ENCODE measurements at regions not wholly inside any gene's neighbourhood (a gene's known extent, or its start where the extent isn't known, plus 50 kb on each side); places are given as distances from the start of the nearest gene placed in this dataset.

DNA sequence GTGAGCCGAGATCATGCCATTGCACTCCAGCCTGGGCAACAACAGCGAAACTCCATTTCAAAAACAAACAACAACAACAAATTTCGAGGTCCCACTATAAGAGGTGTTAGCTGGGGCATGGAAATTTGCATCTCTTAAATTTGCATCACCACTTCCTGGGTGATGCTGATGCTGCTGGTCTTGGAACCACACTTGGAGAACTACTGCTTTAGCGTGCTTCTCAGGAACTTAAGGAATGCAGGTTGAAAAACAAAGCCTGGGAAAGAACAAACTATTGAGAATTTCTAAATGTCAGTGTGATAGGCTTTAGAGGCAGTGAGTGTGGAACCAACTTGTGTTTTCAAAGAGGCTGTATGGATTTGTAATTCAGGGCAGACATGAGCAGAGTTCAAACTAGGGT lies 858.4 kb upstream of the ARPP21 start:
- intact Hi-C loops (cut with DNase I; ENCODE audit: low total_unique reads) = no loop called here
- Histone ChIP-seq H3K4me3 (no peak overlapping the region), H3K27me3 (no peaks in the 10 kb centered on the region), H3K27ac (no peak overlapping the region), H3K36me3 (no peaks in the 10 kb centered on the region), H3K9me3 (no peaks in the 10 kb centered on the region), H3K4me1 (peaks cover 0 to 59% (median 8%) of the 10 kb centered on the region in 4 donors)
- no peak for DNase-seq
- no peak for TF ChIP-seq CTCF (IDR thresholded peaks at IDR 0.05)

DNA sequence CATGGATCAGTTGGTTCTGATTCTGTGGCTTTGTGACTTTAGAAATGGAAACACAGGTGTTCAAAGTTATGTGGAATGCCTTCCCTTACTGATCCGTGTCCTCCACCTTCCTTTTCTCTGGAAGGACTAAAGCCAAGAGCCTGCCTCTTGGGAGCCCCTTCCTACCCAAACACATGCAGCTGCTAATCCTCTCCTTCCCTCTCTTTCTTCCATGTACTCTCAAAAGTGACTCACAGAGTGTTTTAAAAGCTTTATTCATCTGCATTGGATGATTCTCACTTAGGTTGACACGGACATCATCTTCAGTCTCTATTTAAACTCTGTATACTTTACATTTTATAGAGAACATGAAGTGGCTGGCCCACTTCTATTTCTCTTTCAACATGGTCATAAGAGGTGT lies 856.5 kb upstream of the ARPP21 start:
- no peak for DNase-seq
- Histone ChIP-seq H3K36me3 (no peaks in the 10 kb centered on the region), H3K4me1 (peaks cover 0 to 59% (median 8%) of the 10 kb centered on the region in 4 donors), H3K4me3 (no peak overlapping the region), H3K27me3 (no peaks in the 10 kb centered on the region), H3K9me3 (no peaks in the 10 kb centered on the region), H3K27ac (peak overlapping the region; percentile 31 to 50)
- intact Hi-C loops (cut with DNase I; ENCODE audit: low total_unique reads) = no loop called here
- no peak for TF ChIP-seq CTCF (IDR thresholded peaks at IDR 0.05)

- Histone ChIP-seq H3K27me3 (no peaks in the 10 kb centered on the region), H3K9me3 (no peaks in the 10 kb centered on the region), H3K4me1 (peaks cover 0 to 54% (median 8%) of the 10 kb centered on the region in 4 donors), H3K36me3 (no peaks in the 10 kb centered on the region), H3K27ac (peak overlapping the region; percentile 46 to 50), H3K4me3 (no peak overlapping the region)
- no peak for TF ChIP-seq CTCF (IDR thresholded peaks at IDR 0.05)
- intact Hi-C loops (cut with DNase I; ENCODE audit: low total_unique reads) = no loop called here
- no peak for DNase-seq
Observed at GRCh38 chr3:34783876-34784275, 855.4 kb upstream of the ARPP21 start.

- Histone ChIP-seq H3K36me3 (no peaks in the 10 kb centered on the region), H3K4me3 (no peak overlapping the region), H3K9me3 (no peaks in the 10 kb centered on the region), H3K4me1 (peaks cover 0 to 7% (median 0%) of the 10 kb centered on the region in 4 donors), H3K27me3 (no peaks in the 10 kb centered on the region), H3K27ac (no peak overlapping the region)
- intact Hi-C loops (cut with DNase I; ENCODE audit: low total_unique reads) = no loop called here
- TF ChIP-seq CTCF (IDR thresholded peaks at IDR 0.05) = no peak
- no peak for DNase-seq
Observed at GRCh38 chr3:34793057-34793456, 846.3 kb upstream of the ARPP21 start.

GRCh38 chr3:34807611-34808010 lies 831.7 kb upstream of the ARPP21 start:
- TF ChIP-seq CTCF (IDR thresholded peaks at IDR 0.05) = no peak
- H3K36me3 ChIP-seq = no peaks in the 10 kb centered on the region
- no peak overlapping the region for H3K4me3 ChIP-seq
- no peaks in the 10 kb centered on the region for H3K9me3 ChIP-seq
- no peak overlapping the region for H3K27ac ChIP-seq
- intact Hi-C loops (cut with DNase I; ENCODE audit: low total_unique reads) = no loop called here
- H3K4me1 ChIP-seq = no peaks in the 10 kb centered on the region
- DNase-seq = no peak
- no peaks in the 10 kb centered on the region for H3K27me3 ChIP-seq

GRCh38 chr3:34808287-34808686 lies 831.0 kb upstream of the ARPP21 start:
- Histone ChIP-seq H3K36me3 (no peaks in the 10 kb centered on the region), H3K27me3 (no peaks in the 10 kb centered on the region), H3K27ac (no peak overlapping the region), H3K4me3 (no peak overlapping the region), H3K4me1 (no peaks in the 10 kb centered on the region), H3K9me3 (no peaks in the 10 kb centered on the region)
- DNase-seq = no peak
- no peak for TF ChIP-seq CTCF (IDR thresholded peaks at IDR 0.05)
- intact Hi-C loops (cut with DNase I; ENCODE audit: low total_unique reads) = no loop called here
